Epithelial cell of proximal tubule (primary cell): ENCODE measurements at regions not wholly inside any gene's neighbourhood (a gene's known extent, or its start where the extent isn't known, plus 50 kb on each side); places are given as distances from the start of the nearest gene placed in this dataset.

Experiments used
- DNase-seq: peaks from one replicate; pipeline ENCODE4 v3.0.0-alpha.2; 2011; ENCODE audit warnings: low read depth
- H3K4me3 ChIP-seq: 2 replicates; pipeline ENCODE4 v1.5.1; 2011; ENCODE audit warnings: low read depth, mild to moderate bottlenecking, low read length
- TF ChIP-seq, protein P1 (sequence below): conservative IDR thresholded peaks from 2 replicates; pipeline ENCODE4 v1.5.1; 2012; ENCODE audit warnings: low read depth, mild to moderate bottlenecking, low read length

DNA sequence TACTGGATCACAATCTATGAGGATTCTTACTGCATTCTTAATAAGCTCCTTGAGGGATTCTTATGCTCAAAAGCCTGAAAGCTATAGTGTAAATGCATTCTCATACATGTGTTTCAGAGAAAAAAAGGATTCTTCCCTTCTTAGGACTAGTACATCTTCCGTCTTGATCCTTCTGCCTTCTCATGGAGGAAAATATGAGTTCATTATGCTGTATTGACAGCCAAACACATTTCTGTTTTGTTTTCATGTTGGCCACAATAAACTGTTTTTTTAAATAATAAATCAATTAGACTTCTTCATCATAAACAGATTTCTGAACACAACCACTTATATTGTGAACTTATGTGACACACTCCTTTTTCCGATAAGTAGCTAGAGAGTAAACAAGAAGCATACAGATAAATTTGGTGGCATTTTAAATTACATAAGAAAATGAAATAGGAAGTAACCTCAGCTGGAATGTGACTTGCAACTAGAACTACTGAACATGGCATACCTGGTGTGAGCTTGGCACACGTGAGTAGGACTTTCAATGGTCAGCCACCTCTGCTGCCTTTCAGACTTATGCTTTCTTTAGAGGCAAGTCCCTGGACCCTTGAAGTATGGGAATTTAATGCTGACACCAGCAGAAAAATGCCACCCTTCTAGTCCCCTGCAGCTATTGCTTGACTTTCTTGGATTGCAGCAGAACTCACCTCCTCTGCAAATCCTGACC, 350.4 kb downstream of the BCKDHB start:
- H3K4me3 ChIP-seq = no peak overlapping the region
- TF ChIP-seq, protein P1, sequence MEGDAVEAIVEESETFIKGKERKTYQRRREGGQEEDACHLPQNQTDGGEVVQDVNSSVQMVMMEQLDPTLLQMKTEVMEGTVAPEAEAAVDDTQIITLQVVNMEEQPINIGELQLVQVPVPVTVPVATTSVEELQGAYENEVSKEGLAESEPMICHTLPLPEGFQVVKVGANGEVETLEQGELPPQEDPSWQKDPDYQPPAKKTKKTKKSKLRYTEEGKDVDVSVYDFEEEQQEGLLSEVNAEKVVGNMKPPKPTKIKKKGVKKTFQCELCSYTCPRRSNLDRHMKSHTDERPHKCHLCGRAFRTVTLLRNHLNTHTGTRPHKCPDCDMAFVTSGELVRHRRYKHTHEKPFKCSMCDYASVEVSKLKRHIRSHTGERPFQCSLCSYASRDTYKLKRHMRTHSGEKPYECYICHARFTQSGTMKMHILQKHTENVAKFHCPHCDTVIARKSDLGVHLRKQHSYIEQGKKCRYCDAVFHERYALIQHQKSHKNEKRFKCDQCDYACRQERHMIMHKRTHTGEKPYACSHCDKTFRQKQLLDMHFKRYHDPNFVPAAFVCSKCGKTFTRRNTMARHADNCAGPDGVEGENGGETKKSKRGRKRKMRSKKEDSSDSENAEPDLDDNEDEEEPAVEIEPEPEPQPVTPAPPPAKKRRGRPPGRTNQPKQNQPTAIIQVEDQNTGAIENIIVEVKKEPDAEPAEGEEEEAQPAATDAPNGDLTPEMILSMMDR = no peak
- no peak for DNase-seq

DNA sequence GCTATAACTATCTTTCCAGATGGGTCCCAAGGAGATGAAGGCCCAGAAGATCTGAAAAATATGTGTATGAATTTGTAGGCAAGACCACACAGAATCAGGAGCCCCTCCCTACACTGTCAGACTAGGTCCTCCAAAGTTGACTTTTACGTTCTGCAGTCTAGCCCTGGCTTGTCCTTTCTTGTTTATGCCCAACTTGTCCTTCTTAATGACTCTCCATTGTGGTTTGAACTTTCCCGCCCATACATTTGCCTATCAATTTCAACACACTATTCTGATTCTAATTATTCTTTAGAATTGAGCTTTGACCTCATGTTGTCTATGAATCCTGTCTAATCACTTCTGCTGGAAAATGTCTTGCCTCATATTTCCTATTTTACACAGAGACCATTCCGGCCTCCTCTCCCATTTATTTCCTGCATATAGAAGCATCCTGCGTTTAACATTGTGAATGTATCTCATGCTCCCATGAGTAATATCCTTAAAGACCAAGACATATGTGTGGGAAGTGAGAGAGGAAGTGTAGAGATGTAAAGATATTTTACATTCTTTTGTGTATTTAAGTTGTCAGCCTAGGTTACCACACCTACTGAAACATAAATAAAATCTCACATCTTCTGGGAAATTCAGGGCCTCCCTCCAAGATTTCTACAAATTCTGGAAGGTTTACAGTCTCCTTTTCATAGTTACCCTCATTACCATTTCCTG, 348.3 kb downstream of the BCKDHB start:
- DNase-seq = no peak
- TF ChIP-seq, protein P1 = no peak
- H3K4me3 ChIP-seq = no peak overlapping the region

DNA sequence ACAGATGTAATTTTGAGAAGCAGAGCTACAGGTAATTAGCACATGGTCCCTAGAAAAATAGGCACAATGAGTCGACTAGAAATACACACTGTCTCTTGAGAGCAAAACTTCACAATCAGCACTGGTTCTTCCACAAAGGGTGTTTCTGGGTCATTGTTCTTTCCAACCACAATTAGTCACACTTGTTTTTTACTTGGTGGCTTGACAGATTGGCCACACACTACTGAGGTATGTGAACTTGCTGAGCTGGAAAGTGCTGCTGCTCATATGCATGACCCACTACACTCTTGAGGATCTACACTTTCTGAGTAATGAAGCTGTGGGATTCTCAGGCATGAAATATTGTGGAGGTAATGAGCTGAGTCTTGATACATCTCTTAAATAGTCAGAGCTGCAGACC, 347.7 kb downstream of the BCKDHB start:
- DNase-seq = peak; percentile 99
- no peak overlapping the region for H3K4me3 ChIP-seq
- TF ChIP-seq, protein P1 = no peak

DNA sequence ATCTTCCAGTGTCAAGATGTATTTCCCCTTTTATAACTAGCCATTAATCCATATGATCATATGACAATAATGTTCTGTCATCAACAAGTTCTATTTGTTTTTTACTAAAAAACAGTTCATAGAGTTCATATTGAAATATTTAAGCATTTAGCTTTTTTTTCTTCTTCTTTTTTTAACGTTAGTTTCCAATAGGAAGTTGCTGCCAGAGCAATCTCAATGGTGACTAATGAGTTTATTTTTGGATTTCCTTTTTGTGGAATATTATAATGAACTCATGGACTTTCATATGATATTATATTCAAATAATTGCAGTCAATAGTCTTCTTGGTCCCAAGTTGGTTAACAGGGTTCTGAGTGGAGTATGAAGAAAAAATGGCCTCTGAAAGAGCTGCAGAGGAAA, 343.3 kb downstream of the BCKDHB start:
- no peak overlapping the region for H3K4me3 ChIP-seq
- TF ChIP-seq, protein P1 = no peak
- no peak for DNase-seq

DNA sequence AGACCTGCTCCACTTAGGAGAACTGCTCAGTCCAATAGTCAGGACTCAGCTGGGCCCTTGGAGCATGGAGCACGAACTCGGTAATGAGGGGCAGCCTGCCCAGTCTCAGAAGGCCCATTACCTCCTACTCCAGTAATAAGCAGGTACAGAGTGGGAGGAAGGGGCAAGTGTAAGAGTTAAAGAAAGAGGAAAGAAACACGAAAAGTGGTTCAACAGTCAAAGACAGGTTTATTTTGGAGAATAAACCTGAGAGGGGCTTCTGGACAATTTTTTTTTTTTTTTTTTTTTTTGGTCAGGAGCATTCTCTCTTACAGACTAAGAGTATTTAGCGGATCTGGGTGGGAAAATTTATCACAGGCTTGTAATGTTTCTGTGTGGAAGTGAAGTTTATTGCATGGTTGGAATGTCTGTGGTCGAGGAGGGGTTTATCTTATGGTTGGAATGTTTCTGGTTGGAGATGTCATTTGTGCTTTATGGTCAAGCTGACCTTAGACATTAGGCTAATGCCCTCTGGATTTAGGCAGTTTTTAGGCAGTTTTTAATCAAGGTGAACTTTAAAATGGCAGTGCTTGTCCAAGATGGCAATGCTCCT, 340.1 kb downstream of the BCKDHB start:
- TF ChIP-seq, protein P1 = no peak
- no peak for DNase-seq
- no peak overlapping the region for H3K4me3 ChIP-seq

DNA sequence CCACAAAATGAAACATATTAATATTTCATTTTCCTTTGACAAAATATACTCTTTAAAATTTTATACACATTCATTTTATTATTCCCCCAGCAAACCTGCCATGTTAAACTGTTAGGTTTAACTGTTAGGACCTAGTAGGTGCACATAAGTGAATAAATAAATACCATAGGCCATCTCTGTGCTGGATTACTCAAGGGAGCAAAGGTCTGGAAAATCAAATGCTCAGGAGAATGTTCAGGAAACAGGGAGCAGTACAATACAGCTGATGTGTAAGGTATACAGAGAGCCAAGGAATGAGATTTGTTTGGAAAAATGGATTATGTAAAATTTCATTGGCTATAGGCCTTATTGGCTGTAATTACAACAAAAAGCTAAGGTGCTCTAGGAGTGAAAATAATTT, 339.3 kb downstream of the BCKDHB start:
- no peak for DNase-seq
- TF ChIP-seq, protein P1 = no peak
- H3K4me3 ChIP-seq = no peak overlapping the region
